Skeletal muscle tissue (tissue), 3 donors: ENCODE measurements at regions not wholly inside any gene's neighbourhood (a gene's known extent, or its start where the extent isn't known, plus 50 kb on each side); places are given as distances from the start of the nearest gene placed in this dataset.

Experiments
- H3K27ac ChIP-seq: one replicate; pipeline ENCODE4 v1.7.0; 2013; ENCODE audit warnings: mild to moderate bottlenecking, low read depth, low read length, inconsistent platforms
- H3K27me3 ChIP-seq, 3 donors: one replicate each; pipeline ENCODE4 v1.7.0; 2013; ENCODE audit warnings: low read length in 3 of 3; ENCODE audit not compliant: control insufficient read depth in 3 of 3, insufficient read depth in 3 of 3
- H3K36me3 ChIP-seq, 3 donors: one replicate each; pipeline ENCODE4 v1.7.0; 2013; ENCODE audit warnings: low read length in 3 of 3; ENCODE audit not compliant: control insufficient read depth in 3 of 3, insufficient read depth in 3 of 3
- H3K4me1 ChIP-seq, 3 donors: one replicate each; pipeline ENCODE4 v1.7.0; 2013; ENCODE audit warnings: low read length in 3 of 3, mild to moderate bottlenecking in 3 of 3; ENCODE audit not compliant: control insufficient read depth in 3 of 3, insufficient read depth in 3 of 3
- H3K4me3 ChIP-seq, 3 donors: one replicate each; pipeline ENCODE4 v1.7.0; 2013; ENCODE audit warnings: low read length in 3 of 3
- H3K9ac ChIP-seq, 3 donors: one replicate each; pipeline ENCODE4 v1.7.0; 2013; ENCODE audit warnings: low read length in 3 of 3, mild to moderate bottlenecking in 3 of 3, moderate library complexity in 2 of 3, low read depth in 1 of 3
- H3K9me3 ChIP-seq, 3 donors: one replicate each; pipeline ENCODE4 v1.7.0; 2013; ENCODE audit warnings: low read length in 3 of 3; ENCODE audit not compliant: control insufficient read depth in 3 of 3
- donor health status: Osteomylitis.

DNA sequence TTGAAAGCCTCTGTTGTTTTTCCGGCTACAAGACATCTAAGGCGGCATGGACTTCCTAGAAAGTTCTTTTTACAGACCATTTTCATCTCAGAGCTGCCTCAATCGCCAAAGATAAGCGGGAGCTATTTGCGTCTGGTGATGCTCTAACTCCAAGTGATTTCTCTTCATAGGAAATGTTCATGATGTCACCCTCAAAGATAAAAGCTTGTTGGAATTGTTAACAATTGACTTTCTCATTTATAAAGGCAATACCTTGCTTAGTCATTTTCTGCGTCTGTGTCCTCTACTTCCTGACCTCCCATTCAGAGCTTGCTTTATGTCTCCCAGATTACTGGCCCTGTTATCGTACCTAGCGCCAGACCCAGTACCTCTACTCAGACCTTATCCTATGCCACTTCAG is 259.0 kb upstream of the G2E3 start:
- Histone ChIP-seq H3K4me1 (no peaks in the 10 kb centered on the region), H3K36me3 (no peaks in the 10 kb centered on the region), H3K9ac (no peak overlapping the region), H3K9me3 (no peaks in the 10 kb centered on the region), H3K4me3 (no peak overlapping the region), H3K27ac (no peak overlapping the region), H3K27me3 (no peaks in the 10 kb centered on the region)

DNA sequence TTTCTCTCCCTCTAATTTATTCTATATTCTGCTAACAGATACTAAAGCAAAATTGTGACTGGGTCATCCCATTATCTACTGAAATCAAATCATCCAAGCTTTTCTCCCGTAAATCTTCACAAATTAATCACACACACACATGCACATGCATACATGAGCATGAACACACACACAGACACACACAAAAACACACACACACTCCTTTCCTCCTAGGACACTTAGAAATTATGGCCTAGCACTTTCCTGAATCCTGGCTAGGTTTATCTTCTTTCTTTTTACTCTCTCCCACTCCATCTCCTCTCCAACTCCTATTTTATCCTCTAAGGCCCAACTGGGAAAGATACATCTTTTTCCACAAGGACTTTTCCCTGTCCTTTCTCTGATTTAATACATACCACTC is 255.6 kb upstream of the G2E3 start:
- H3K9me3 ChIP-seq: no peaks in the 10 kb centered on the region
- H3K36me3 ChIP-seq: no peaks in the 10 kb centered on the region
- no peaks in the 10 kb centered on the region for H3K4me1 ChIP-seq
- H3K9ac ChIP-seq: no peak overlapping the region
- no peak overlapping the region for H3K4me3 ChIP-seq
- H3K27ac ChIP-seq: no peak overlapping the region
- no peaks in the 10 kb centered on the region for H3K27me3 ChIP-seq

DNA sequence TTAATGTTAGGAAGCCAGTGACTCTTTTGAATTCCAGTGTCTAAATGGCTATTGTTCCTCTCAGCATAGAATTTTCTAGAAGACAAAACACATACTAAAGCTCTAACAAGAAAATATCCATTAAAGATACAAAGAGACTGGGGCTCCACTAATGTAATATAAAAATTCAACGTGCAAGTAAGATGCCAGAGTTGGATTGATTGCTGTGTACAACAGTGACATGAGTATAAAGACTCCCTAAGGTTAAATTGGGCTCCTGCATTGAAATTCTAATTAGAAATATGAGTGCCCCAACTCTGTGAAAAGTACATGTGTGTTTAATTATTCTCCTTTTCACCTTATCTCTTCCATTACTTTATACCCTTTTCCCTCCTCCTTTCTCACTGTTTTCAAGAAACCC is 253.6 kb upstream of the G2E3 start:
- Histone ChIP-seq H3K9me3 (no peaks in the 10 kb centered on the region), H3K27ac (no peak overlapping the region), H3K9ac (no peak overlapping the region), H3K27me3 (no peaks in the 10 kb centered on the region), H3K36me3 (no peaks in the 10 kb centered on the region), H3K4me1 (no peaks in the 10 kb centered on the region), H3K4me3 (no peak overlapping the region)

DNA sequence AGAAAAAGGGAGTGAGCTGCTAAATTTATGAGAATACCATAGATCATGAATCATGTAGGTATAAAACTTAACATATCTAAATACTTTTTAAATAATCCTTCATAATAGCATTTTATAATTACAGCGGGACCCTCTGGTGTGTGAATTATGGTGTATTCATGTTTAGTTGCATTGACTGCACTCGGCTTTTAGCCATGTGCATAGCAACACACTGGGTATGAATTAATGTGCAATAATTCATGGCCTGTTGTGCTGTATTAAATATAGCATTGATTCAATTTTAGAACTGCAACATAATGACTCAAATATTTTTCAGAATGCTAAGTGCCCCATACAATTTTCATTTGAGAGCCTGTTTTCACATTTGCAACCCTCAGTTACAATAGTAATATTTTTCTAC is 249.6 kb upstream of the G2E3 start:
- Histone ChIP-seq H3K27me3 (peaks cover 0 to 4% (median 0%) of the 10 kb centered on the region in 3 donors), H3K4me3 (no peak overlapping the region), H3K4me1 (no peaks in the 10 kb centered on the region), H3K27ac (no peak overlapping the region), H3K36me3 (no peaks in the 10 kb centered on the region), H3K9ac (no peak overlapping the region), H3K9me3 (no peaks in the 10 kb centered on the region)

DNA sequence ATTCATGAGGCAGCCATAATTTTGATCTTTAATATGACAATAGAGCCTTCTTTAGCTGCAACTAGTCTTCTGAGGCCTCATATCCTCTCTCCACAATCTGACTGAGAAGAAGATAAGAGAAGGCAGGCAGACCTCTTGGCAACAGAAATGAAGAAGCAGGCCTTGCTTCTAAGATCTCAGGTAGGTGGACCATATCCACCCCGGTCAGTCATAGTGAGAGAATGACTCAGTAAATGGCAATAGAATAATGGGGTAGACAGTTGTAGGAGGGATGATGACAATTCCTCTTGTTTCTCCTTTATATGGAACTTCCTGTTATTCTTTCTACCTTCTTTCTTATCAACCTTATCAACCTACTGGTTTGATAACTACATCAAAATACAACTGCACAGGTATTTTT is 246.7 kb upstream of the G2E3 start:
- Histone ChIP-seq H3K4me1 (no peaks in the 10 kb centered on the region), H3K4me3 (no peak overlapping the region), H3K9ac (no peak overlapping the region), H3K9me3 (peaks cover 0 to 3% (median 0%) of the 10 kb centered on the region in 3 donors), H3K27me3 (peaks cover 0 to 4% (median 0%) of the 10 kb centered on the region in 3 donors), H3K27ac (no peak overlapping the region), H3K36me3 (no peaks in the 10 kb centered on the region)

DNA sequence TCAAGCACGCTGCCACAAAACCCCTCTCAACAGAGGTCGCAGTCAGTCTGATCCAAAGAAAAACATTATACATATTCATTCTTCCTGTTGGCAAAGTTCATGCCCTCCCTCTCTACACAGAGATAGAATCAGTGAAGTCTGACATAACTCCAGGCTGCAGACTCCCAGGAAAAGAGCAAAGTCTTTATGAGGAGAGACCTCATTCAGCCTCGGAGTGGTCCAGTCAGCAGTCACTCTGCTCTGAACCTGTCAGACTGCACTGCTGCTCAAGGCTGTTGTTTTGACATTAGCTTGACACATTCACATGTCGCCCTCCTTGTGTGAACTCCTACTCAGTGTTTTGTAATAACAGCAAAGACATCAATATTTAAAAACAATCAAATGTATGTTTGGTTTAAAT is 241.2 kb upstream of the G2E3 start:
- peaks cover 0 to 3% (median 0%) of the 10 kb centered on the region in 3 donors for H3K9me3 ChIP-seq
- no peaks in the 10 kb centered on the region for H3K36me3 ChIP-seq
- no peaks in the 10 kb centered on the region for H3K27me3 ChIP-seq
- no peak overlapping the region for H3K9ac ChIP-seq
- no peak overlapping the region for H3K27ac ChIP-seq
- H3K4me1 ChIP-seq: no peaks in the 10 kb centered on the region
- H3K4me3 ChIP-seq: no peak overlapping the region

DNA sequence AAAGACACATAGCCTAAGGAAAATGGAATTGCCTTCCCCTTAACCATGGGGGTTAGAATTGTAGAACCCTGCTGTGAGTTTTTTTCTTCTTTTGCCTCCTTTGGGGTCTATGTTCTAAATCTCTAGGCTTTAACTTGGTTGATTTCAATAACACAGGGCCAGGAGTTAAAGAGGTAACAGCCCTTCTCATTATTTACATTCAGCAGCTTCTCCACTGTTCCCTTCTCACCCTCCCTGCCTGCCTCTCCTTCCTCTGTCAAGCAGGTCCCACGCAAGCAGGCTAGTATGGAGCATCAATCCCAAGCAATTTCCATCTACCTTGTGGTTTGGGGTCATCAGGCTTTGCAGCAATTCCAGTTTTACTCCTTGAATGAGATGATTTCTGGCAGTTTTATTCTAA is 236.1 kb upstream of the G2E3 start:
- no peak overlapping the region for H3K9ac ChIP-seq
- no peaks in the 10 kb centered on the region for H3K36me3 ChIP-seq
- H3K4me1 ChIP-seq: no peaks in the 10 kb centered on the region
- H3K9me3 ChIP-seq: no peaks in the 10 kb centered on the region
- H3K27me3 ChIP-seq: no peaks in the 10 kb centered on the region
- no peak overlapping the region for H3K4me3 ChIP-seq
- no peak overlapping the region for H3K27ac ChIP-seq

DNA sequence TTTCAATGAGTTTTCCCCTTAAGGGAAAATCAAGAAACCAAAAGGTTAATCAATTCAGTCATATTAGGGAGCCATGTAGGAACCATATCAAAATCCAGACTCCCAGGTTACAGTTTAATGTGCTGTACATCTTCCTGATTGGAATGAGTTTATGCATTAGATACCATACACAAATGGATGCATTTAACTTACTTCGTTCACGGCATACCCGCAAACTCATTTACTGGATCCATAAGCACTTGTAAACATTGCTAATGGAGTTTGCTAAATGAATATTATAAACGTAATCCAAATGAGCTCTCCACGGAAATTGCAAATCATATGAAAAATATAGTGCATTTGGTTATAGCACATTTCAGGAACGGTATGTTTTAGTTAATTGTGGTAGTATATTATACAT is 228.9 kb upstream of the G2E3 start:
- no peaks in the 10 kb centered on the region for H3K36me3 ChIP-seq
- H3K9me3 ChIP-seq: no peaks in the 10 kb centered on the region
- H3K4me3 ChIP-seq: no peak overlapping the region
- H3K4me1 ChIP-seq: no peaks in the 10 kb centered on the region
- H3K9ac ChIP-seq: no peak overlapping the region
- H3K27me3 ChIP-seq: no peaks in the 10 kb centered on the region
- no peak overlapping the region for H3K27ac ChIP-seq

DNA sequence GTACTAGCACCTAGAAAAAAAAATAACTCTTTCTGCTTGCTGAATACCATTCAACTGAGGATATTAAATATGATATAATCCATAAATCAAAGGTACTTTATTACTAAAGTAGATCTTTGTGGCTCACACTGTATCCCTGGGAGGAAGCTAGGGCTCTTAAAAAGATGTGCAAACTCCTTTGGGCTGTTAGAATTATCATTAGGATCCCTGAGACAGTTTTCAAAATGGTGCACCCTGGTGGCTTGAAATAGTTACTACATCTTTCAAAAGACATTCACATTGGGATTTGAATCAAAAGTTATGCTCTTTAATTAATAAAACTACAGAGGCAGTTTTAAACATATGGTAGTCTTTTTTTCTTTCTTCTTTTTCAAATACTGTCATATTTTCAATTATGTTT is 228.5 kb upstream of the G2E3 start:
- no peaks in the 10 kb centered on the region for H3K36me3 ChIP-seq
- H3K27me3 ChIP-seq: no peaks in the 10 kb centered on the region
- no peak overlapping the region for H3K4me3 ChIP-seq
- H3K9me3 ChIP-seq: no peaks in the 10 kb centered on the region
- no peak overlapping the region for H3K27ac ChIP-seq
- no peak overlapping the region for H3K9ac ChIP-seq
- no peaks in the 10 kb centered on the region for H3K4me1 ChIP-seq

DNA sequence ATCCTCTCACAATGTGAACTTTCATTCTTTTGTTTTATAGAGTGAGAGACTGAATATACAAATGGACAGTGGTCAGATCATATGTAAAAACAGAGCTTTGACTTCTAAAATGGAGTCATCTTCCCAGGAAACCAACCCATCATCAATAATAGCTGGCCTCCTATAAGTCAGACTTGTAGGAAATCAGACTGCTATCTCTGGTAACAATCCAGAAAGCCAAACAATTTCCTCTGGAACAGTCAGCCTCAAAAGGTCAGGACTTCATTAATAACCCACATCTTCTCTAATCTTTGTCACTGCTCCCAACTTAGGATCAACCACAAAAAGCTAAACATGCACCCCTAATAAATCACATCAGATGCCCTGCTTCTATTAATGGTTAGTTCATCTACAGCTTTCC is 227.9 kb upstream of the G2E3 start:
- H3K9me3 ChIP-seq: no peaks in the 10 kb centered on the region
- no peak overlapping the region for H3K27ac ChIP-seq
- H3K4me1 ChIP-seq: no peaks in the 10 kb centered on the region
- H3K27me3 ChIP-seq: no peaks in the 10 kb centered on the region
- H3K36me3 ChIP-seq: no peaks in the 10 kb centered on the region
- no peak overlapping the region for H3K4me3 ChIP-seq
- no peak overlapping the region for H3K9ac ChIP-seq

DNA sequence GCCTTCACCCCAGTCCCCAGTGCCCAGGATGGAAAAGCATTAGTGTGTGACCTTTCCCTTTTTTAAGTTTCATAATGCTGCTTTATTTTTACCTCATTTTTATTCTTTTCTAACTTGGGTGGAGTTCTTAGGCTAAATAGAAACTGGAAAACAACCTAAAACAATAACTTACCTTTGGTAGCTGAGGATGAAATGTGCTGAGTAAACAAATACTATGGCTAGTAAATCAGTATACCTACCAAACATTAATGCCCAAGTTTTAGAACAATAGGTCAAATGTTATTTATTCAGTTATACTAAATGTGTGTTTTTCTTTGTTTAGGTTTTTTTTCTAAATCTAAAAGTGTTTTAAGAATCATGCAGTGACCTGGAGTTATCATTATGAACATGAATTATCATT is 226.6 kb upstream of the G2E3 start:
- no peaks in the 10 kb centered on the region for H3K9me3 ChIP-seq
- no peaks in the 10 kb centered on the region for H3K27me3 ChIP-seq
- H3K36me3 ChIP-seq: no peaks in the 10 kb centered on the region
- H3K9ac ChIP-seq: no peak overlapping the region
- no peak overlapping the region for H3K27ac ChIP-seq
- H3K4me1 ChIP-seq: no peaks in the 10 kb centered on the region
- H3K4me3 ChIP-seq: no peak overlapping the region
